ENCODE measurements at regions not wholly inside any gene's neighbourhood (a gene's known extent, or its start where the extent isn't known, plus 50 kb on each side); places are given as distances from the start of the nearest gene placed in this dataset.

DNA sequence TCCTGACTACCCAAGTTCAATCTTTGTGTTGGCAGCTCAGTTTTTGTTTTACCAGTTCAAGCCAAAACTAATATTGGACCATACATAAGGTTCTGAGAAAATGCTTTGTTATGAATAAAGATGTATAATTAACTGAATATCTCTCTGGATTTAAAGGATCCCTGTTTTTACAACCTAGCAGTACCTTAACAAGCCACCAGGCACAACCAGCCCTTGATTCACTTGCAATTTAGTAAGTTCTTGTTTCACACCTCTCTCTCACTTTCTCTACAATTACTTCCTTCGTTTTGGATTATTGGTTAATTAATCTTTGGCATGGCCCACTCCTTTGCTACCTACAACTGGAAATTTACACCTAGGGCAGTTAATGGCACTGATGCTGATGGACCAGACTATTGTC, 531.9 kb downstream of the SQOR start:
- DNase-seq (ENCODE audit: low read depth), result no peak
- Mint-ChIP-seq H3K27me3 (ENCODE audit: low read depth, unreplicated experiment) (no peaks in the 10 kb centered on the region), H3K9me3 (ENCODE audit: unreplicated experiment) (no peaks in the 10 kb centered on the region), H3K4me3 (ENCODE audit: unreplicated experiment) (no peak overlapping the region), H3K27ac (ENCODE audit: unreplicated experiment) (no peak overlapping the region), H3K4me1 (ENCODE audit: low read depth, unreplicated experiment) (no peaks in the 10 kb centered on the region), H3K36me3 (ENCODE audit: low read depth, unreplicated experiment) (no peaks in the 10 kb centered on the region)
- no peaks in the 10 kb centered on the region for H3K36me3 ChIP-seq (ENCODE audit: insufficient read depth, low read length)
- FAIRE-seq, result no peak
- H3K79me2 ChIP-seq (ENCODE audit: insufficient read depth, low read length), result no peaks in the 10 kb centered on the region
- no peaks in the 10 kb centered on the region for H4K20me1 ChIP-seq (ENCODE audit: insufficient read depth, low read length)
- H3K4me2 ChIP-seq (ENCODE audit: low read length), result no peak overlapping the region
- peaks cover 4% of the 10 kb centered on the region for H3K9me3 ChIP-seq (ENCODE audit: insufficient read depth, low read depth, low read length)
- no peak overlapping the region for H3K4me3 ChIP-seq (ENCODE audit: insufficient read depth, low read depth, low read length)
- H2AFZ ChIP-seq (ENCODE audit: low read depth, low read length), result no peak overlapping the region
- H3K9ac ChIP-seq (ENCODE audit: low read length), result no peak overlapping the region
- no peaks in the 10 kb centered on the region for H3K4me1 ChIP-seq (ENCODE audit: insufficient read depth, low read length)
- H3K27me3 ChIP-seq (ENCODE audit: insufficient read depth, low read length), result no peaks in the 10 kb centered on the region
- TF ChIP-seq, protein P1, sequence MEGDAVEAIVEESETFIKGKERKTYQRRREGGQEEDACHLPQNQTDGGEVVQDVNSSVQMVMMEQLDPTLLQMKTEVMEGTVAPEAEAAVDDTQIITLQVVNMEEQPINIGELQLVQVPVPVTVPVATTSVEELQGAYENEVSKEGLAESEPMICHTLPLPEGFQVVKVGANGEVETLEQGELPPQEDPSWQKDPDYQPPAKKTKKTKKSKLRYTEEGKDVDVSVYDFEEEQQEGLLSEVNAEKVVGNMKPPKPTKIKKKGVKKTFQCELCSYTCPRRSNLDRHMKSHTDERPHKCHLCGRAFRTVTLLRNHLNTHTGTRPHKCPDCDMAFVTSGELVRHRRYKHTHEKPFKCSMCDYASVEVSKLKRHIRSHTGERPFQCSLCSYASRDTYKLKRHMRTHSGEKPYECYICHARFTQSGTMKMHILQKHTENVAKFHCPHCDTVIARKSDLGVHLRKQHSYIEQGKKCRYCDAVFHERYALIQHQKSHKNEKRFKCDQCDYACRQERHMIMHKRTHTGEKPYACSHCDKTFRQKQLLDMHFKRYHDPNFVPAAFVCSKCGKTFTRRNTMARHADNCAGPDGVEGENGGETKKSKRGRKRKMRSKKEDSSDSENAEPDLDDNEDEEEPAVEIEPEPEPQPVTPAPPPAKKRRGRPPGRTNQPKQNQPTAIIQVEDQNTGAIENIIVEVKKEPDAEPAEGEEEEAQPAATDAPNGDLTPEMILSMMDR (IDR thresholded peaks at IDR 0.05; ENCODE audit: insufficient read depth, low read depth, low read length), result no peak
- TF ChIP-seq EZH2 (IDR thresholded peaks at IDR 0.05; ENCODE audit: insufficient read depth, low read length), result no peak
- H3K27ac ChIP-seq (ENCODE audit: low read depth, low read length), result no peak overlapping the region

DNA sequence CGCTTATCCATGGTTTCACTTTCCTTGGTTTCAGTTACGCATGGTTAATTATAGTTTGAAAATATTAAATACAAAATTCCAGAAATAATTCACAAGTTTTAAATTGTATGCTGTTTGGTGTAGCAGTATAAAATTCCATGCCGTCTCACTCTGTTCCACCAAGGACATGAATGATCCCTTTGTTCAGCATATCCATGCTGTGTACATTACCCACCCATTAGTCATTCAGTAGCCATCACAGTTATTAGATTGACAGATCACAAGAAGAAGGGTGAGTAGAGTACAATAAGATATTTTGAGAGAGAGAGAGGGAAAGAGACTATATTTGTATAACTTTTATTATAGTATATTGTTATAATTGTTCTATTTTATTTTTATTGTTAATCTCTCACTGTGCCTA, 535.5 kb downstream of the SQOR start:
- H3K4me3 ChIP-seq (ENCODE audit: insufficient read depth, low read depth, low read length), result no peak overlapping the region
- H2AFZ ChIP-seq (ENCODE audit: low read depth, low read length), result no peak overlapping the region
- Mint-ChIP-seq H3K4me1 (ENCODE audit: low read depth, unreplicated experiment) (no peaks in the 10 kb centered on the region), H3K27ac (ENCODE audit: unreplicated experiment) (no peak overlapping the region), H3K36me3 (ENCODE audit: low read depth, unreplicated experiment) (no peaks in the 10 kb centered on the region), H3K4me3 (ENCODE audit: unreplicated experiment) (no peak overlapping the region), H3K27me3 (ENCODE audit: low read depth, unreplicated experiment) (no peaks in the 10 kb centered on the region), H3K9me3 (ENCODE audit: unreplicated experiment) (no peaks in the 10 kb centered on the region)
- no peaks in the 10 kb centered on the region for H3K79me2 ChIP-seq (ENCODE audit: insufficient read depth, low read length)
- H4K20me1 ChIP-seq (ENCODE audit: insufficient read depth, low read length), result no peaks in the 10 kb centered on the region
- no peak overlapping the region for H3K9ac ChIP-seq (ENCODE audit: low read length)
- no peaks in the 10 kb centered on the region for H3K27me3 ChIP-seq (ENCODE audit: insufficient read depth, low read length)
- no peak for FAIRE-seq
- DNase-seq (ENCODE audit: low read depth), result no peak
- H3K27ac ChIP-seq (ENCODE audit: low read depth, low read length), result no peak overlapping the region
- no peaks in the 10 kb centered on the region for H3K36me3 ChIP-seq (ENCODE audit: insufficient read depth, low read length)
- H3K9me3 ChIP-seq (ENCODE audit: insufficient read depth, low read depth, low read length), result peaks cover 4% of the 10 kb centered on the region
- no peaks in the 10 kb centered on the region for H3K4me1 ChIP-seq (ENCODE audit: insufficient read depth, low read length)
- TF ChIP-seq EZH2 (IDR thresholded peaks at IDR 0.05; ENCODE audit: insufficient read depth, low read length), result no peak
- H3K4me2 ChIP-seq (ENCODE audit: low read length), result no peak overlapping the region

DNA sequence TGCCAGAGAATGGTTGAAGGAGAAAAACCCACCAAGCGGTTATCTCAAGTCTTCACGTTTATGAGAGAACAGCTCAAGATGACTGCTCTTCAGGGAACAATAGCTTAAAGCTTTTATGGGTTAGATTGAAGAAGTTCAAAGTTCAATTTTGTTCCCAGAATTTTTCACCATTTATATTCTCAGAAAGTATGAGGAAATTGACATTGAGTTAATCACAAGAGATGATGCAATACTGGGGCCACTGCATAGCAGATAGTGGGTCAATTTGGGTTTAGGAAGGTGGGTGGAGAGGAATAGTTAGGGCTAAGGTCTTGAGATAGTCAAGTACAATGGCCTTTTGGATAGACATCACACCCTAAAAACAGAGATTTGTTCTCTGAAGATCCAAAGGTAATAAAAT, 539.3 kb downstream of the SQOR start:
- Histone ChIP-seq H2AFZ (ENCODE audit: low read depth, low read length) (no peak overlapping the region), H3K4me3 (ENCODE audit: insufficient read depth, low read depth, low read length) (no peak overlapping the region), H3K79me2 (ENCODE audit: insufficient read depth, low read length) (no peaks in the 10 kb centered on the region), H3K27ac (ENCODE audit: low read depth, low read length) (no peak overlapping the region), H3K4me1 (ENCODE audit: insufficient read depth, low read length) (no peaks in the 10 kb centered on the region), H3K9me3 (ENCODE audit: insufficient read depth, low read depth, low read length) (no peaks in the 10 kb centered on the region), H3K9ac (ENCODE audit: low read length) (no peak overlapping the region), H3K36me3 (ENCODE audit: insufficient read depth, low read length) (no peaks in the 10 kb centered on the region), H3K27me3 (ENCODE audit: insufficient read depth, low read length) (no peaks in the 10 kb centered on the region), H3K4me2 (ENCODE audit: low read length) (no peak overlapping the region), H4K20me1 (ENCODE audit: insufficient read depth, low read length) (no peaks in the 10 kb centered on the region)
- H3K36me3 Mint-ChIP-seq (ENCODE audit: low read depth, unreplicated experiment), result no peaks in the 10 kb centered on the region
- H3K27me3 Mint-ChIP-seq (ENCODE audit: low read depth, unreplicated experiment), result no peaks in the 10 kb centered on the region
- no peak overlapping the region for H3K4me3 Mint-ChIP-seq (ENCODE audit: unreplicated experiment)
- FAIRE-seq, result no peak
- no peaks in the 10 kb centered on the region for H3K4me1 Mint-ChIP-seq (ENCODE audit: low read depth, unreplicated experiment)
- H3K9me3 Mint-ChIP-seq (ENCODE audit: unreplicated experiment), result no peaks in the 10 kb centered on the region
- TF ChIP-seq, protein P1 (IDR thresholded peaks at IDR 0.05; ENCODE audit: insufficient read depth, low read depth, low read length), result no peak
- TF ChIP-seq EZH2 (IDR thresholded peaks at IDR 0.05; ENCODE audit: insufficient read depth, low read length), result no peak
- H3K27ac Mint-ChIP-seq (ENCODE audit: unreplicated experiment), result no peak overlapping the region
- DNase-seq (ENCODE audit: low read depth), result no peak

All from astrocyte (in vitro differentiated cells and primary cell).